Mesenchymal stem cell (in vitro differentiated cells and primary cell): ENCODE measurements at regions not wholly inside any gene's neighbourhood (a gene's known extent, or its start where the extent isn't known, plus 50 kb on each side); places are given as distances from the start of the nearest gene placed in this dataset.
A peak's percentile ranks its signal among the peaks of the same experiment; 100 is the strongest.

Experiments
- DNase-seq: peaks from one replicate; pipeline ENCODE4 v3.0.0-alpha.2; 2013
- H2AFZ ChIP-seq: one replicate; pipeline ENCODE4 v1.6.1; 2013; ENCODE audit warnings: low read depth, mild to moderate bottlenecking, control low read depth, inconsistent platforms, low read length, moderate library complexity
- H2AK5ac ChIP-seq: 2 replicates; pipeline ENCODE4 v1.6.1; 2013; ENCODE audit warnings: low read length, moderate library complexity, mild to moderate bottlenecking, inconsistent platforms; ENCODE audit not compliant: severe bottlenecking
- H2BK120ac ChIP-seq: one replicate; pipeline ENCODE4 v1.6.1; 2013; ENCODE audit warnings: low read depth, mild to moderate bottlenecking, inconsistent platforms, low read length, moderate library complexity
- H2BK12ac ChIP-seq, 2 experiments: one replicate each; pipeline ENCODE4 v1.6.1; 2013; ENCODE audit warnings: inconsistent platforms in 2 of 2, low read length in 2 of 2, mild to moderate bottlenecking in 2 of 2, moderate library complexity in 2 of 2, control low read depth in 1 of 2
- H2BK15ac ChIP-seq: one replicate; pipeline ENCODE4 v1.6.1; 2013; ENCODE audit warnings: mild to moderate bottlenecking, low read depth, inconsistent platforms; ENCODE audit not compliant: poor library complexity, severe bottlenecking
- H2BK5ac ChIP-seq: 2 replicates; pipeline ENCODE4 v1.6.1; 2013; ENCODE audit warnings: low read depth, mild to moderate bottlenecking, low read length, control low read depth, inconsistent platforms; ENCODE audit not compliant: poor library complexity, severe bottlenecking
- H3K14ac ChIP-seq, 2 experiments: one replicate each; pipeline ENCODE4 v1.6.1; 2013; ENCODE audit warnings: inconsistent platforms in 2 of 2, low read length in 2 of 2, control low read depth in 1 of 2, mild to moderate bottlenecking in 1 of 2, moderate library complexity in 1 of 2
- H3K18ac ChIP-seq, 2 experiments: one replicate each; pipeline ENCODE4 v1.6.1; 2013; ENCODE audit warnings: inconsistent platforms in 2 of 2, low read length in 2 of 2, control low read depth in 1 of 2, low read depth in 1 of 2, mild to moderate bottlenecking in 1 of 2
- H3K23ac ChIP-seq, 2 experiments: one replicate each; pipeline ENCODE4 v1.6.1; 2013; ENCODE audit warnings: inconsistent platforms in 2 of 2, low read length in 2 of 2, mild to moderate bottlenecking in 2 of 2, moderate library complexity in 2 of 2, control low read depth in 1 of 2
- H3K27ac ChIP-seq: 2 replicates; pipeline ENCODE4 v1.5.1; 2013; ENCODE audit warnings: mild to moderate bottlenecking, moderate library complexity, low read length, control low read depth, inconsistent platforms; ENCODE audit not compliant: poor library complexity, severe bottlenecking
- H3K27me3 ChIP-seq, 2 experiments: 2 replicates each; pipeline versions ENCODE4 v1.6.1 to v1.7.0; 2013; ENCODE audit warnings: low read length in 2 of 2, mild to moderate bottlenecking in 2 of 2, moderate library complexity in 2 of 2, control low read depth in 1 of 2, inconsistent platforms in 1 of 2; ENCODE audit not compliant: control insufficient read depth in 1 of 2, insufficient read depth in 1 of 2
- H3K36me3 ChIP-seq, 2 experiments: 2 replicates each; pipeline versions ENCODE4 v1.6.1 to v1.7.0; 2013; ENCODE audit warnings: low read length in 2 of 2, control low read depth in 1 of 2, inconsistent platforms in 1 of 2, low read depth in 1 of 2, mild to moderate bottlenecking in 1 of 2; ENCODE audit not compliant: insufficient read depth in 2 of 2, control insufficient read depth in 1 of 2
- H3K4ac ChIP-seq, 2 experiments: one replicate each; pipeline ENCODE4 v1.6.1; 2013; ENCODE audit warnings: inconsistent platforms in 2 of 2, low read length in 2 of 2, mild to moderate bottlenecking in 2 of 2, moderate library complexity in 2 of 2, control low read depth in 1 of 2, low read depth in 1 of 2
- H3K4me1 ChIP-seq: 2 replicates; pipeline ENCODE4 v1.6.1; 2013; ENCODE audit warnings: low read depth, low read length, control low read depth; ENCODE audit not compliant: control insufficient read depth, insufficient read depth
- H3K4me2 ChIP-seq: 2 replicates; pipeline ENCODE4 v1.6.1; 2013; ENCODE audit warnings: low read length, mild to moderate bottlenecking, inconsistent platforms; ENCODE audit not compliant: poor library complexity, severe bottlenecking
- H3K4me3 ChIP-seq, 2 experiments: 2 replicates each; pipeline versions ENCODE4 v1.5.1 to v1.7.0; 2013; ENCODE audit warnings: low read length in 2 of 2, mild to moderate bottlenecking in 2 of 2, control low read depth in 1 of 2, low read depth in 1 of 2; ENCODE audit not compliant: insufficient read depth in 1 of 2
- H3K79me1 ChIP-seq: replicated peaks from 2 replicates; pipeline ENCODE4 v1.6.1; 2013; ENCODE audit warnings: mild to moderate bottlenecking, control low read depth, low read length, inconsistent platforms; ENCODE audit not compliant: poor library complexity, severe bottlenecking
- H3K9ac ChIP-seq: 2 replicates; pipeline ENCODE4 v1.7.0; 2013; ENCODE audit warnings: mild to moderate bottlenecking, low read length, moderate library complexity
- H3K9me3 ChIP-seq: 2 replicates; pipeline ENCODE4 v1.7.0; 2013; ENCODE audit warnings: mild to moderate bottlenecking, low read length; ENCODE audit not compliant: control insufficient read depth
- H4K8ac ChIP-seq: one replicate; pipeline ENCODE4 v1.6.1; 2013; ENCODE audit warnings: inconsistent platforms, mild to moderate bottlenecking, low read length, moderate library complexity
- H4K91ac ChIP-seq: one replicate; pipeline ENCODE4 v1.6.1; 2013; ENCODE audit warnings: mild to moderate bottlenecking, low read length, inconsistent platforms
- WGBS: methylation state at CpG from one replicate; pipeline ENCODE4 v1.1.7; 2013; ENCODE audit warnings: mixed read lengths; 5-methylcytosine and 5-hydroxymethylcytosine counted together

DNA sequence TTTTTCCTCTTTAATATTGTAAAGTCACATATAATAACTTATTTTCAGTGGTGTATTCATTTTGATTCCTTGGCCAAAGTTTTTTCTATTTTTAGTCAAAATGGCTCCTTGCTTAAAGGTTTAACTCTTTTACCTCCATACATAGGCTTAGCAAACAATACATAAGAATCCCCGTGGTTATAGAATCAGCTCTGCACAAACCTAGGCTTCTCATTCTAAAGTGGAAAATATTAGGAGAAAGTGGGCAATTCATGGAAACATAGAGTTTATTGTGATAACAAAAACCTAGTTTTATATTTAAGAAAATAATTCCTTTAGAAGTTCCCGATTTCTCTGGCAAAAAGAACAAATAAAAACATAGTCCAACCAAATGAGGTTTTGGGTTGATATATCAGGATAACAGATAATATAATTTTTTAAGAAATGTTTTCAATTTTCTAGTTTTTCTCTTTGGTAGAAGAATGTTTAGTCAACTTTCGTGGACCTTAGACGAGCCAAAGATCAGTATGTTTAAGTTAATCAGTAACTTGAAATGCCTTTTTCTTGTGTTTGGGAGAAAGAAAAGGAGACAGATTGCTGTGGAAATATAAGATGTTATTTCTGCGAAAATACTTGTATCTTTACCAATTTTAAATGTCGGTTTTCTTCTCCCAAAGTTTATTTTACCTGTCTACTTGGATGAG lies 93.4 kb upstream of the KLF12 start:
- Histone ChIP-seq H2BK15ac (no peak overlapping the region), H3K27me3 (no peaks in the 10 kb centered on the region), H3K4me2 (no peak overlapping the region), H4K91ac (no peak overlapping the region), H3K27ac (peak overlapping the region; percentile 52), H2AK5ac (no peak overlapping the region), H3K79me1 (no peaks in the 10 kb centered on the region), H3K23ac (no peak overlapping the region), H3K4me1 (no peaks in the 10 kb centered on the region), H3K4me3 (no peak overlapping the region), H4K8ac (no peak overlapping the region), H3K9ac (no peak overlapping the region), H2BK12ac (no peak overlapping the region), H3K4ac (no peak overlapping the region), H3K18ac (no peak overlapping the region), H3K36me3 (no peaks in the 10 kb centered on the region), H2AFZ (no peak overlapping the region), H2BK120ac (no peak overlapping the region), H3K14ac (no peak overlapping the region), H3K9me3 (no peaks in the 10 kb centered on the region), H2BK5ac (no peak overlapping the region)
- no peak for DNase-seq
- 90% methylated on average over 2 of the region's 6 CpGs for WGBS

DNA sequence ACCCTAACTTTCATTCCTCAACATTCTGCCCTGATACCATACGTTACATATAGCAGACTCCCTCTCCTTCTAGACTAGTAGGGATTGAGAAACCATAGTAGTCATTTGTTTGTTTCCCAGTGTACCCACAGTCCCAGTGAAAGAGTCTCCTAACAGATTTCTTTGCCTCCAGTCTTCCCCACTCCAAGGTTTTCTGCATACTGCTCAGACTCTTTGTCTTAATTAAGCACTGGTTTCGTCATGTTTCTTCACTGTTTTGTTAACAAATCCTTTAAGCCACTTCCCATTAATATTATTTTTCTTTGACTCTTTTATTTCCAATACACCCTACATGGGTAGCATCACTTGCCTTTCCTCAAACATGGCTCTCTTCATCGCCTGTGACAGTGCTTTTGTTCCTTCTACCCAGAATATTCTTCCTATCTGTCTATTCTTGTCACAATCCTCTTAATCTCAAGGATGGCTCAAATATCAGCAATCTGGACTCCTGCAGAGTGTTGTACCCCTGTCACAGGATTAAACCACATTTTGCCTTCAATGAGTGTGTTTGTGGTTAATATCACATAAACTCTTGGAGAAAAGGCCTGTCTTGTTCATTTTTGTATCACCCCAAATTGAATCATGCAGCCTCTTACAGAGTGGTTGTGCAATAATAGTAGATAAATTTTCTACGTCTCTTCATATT lies 92.7 kb upstream of the KLF12 start:
- H3K27me3 ChIP-seq, result no peaks in the 10 kb centered on the region
- H3K27ac ChIP-seq, result peak overlapping the region; percentile 42
- DNase-seq, result no peak
- no peak overlapping the region for H3K4ac ChIP-seq
- no peak overlapping the region for H2BK15ac ChIP-seq
- H2AFZ ChIP-seq, result no peak overlapping the region
- H3K4me3 ChIP-seq, result no peak overlapping the region
- no peak overlapping the region for H4K91ac ChIP-seq
- no peaks in the 10 kb centered on the region for H3K36me3 ChIP-seq
- H3K4me1 ChIP-seq, result no peaks in the 10 kb centered on the region
- no peak overlapping the region for H2BK12ac ChIP-seq
- no peaks in the 10 kb centered on the region for H3K9me3 ChIP-seq
- 88% methylated on average over 3 of the region's 4 CpGs for WGBS
- no peak overlapping the region for H3K14ac ChIP-seq
- no peak overlapping the region for H2AK5ac ChIP-seq
- no peaks in the 10 kb centered on the region for H3K79me1 ChIP-seq
- no peak overlapping the region for H2BK120ac ChIP-seq
- no peak overlapping the region for H2BK5ac ChIP-seq
- H3K23ac ChIP-seq, result no peak overlapping the region
- H4K8ac ChIP-seq, result no peak overlapping the region
- no peak overlapping the region for H3K9ac ChIP-seq
- no peak overlapping the region for H3K4me2 ChIP-seq
- no peak overlapping the region for H3K18ac ChIP-seq

DNA sequence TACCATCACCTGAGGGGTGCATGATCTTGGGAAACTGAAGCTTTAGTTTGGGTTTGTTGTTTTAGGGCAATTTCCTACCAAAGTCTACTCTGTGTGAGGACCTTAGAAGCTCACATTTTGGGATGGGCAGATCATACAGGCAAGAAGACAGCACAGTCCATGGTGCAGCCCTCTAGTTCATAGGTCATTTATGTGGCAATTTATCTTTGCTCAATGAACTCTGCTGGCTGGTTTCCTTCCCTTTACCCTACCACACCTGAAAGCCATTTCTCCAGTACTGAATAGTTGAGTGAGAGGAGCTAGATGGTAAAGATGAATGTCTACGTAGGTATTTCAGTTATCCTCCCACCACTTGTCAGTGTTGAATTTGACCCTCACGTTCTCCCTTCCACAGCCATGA lies 87.5 kb upstream of the KLF12 start:
- H2BK15ac ChIP-seq, result no peak overlapping the region
- no peak overlapping the region for H3K4me3 ChIP-seq
- H3K9me3 ChIP-seq, result no peaks in the 10 kb centered on the region
- no peak overlapping the region for H2AFZ ChIP-seq
- no peak overlapping the region for H2BK120ac ChIP-seq
- no peak overlapping the region for H2BK5ac ChIP-seq
- no peak overlapping the region for H4K8ac ChIP-seq
- peak overlapping the region in 1 of 2 experiments; percentile 52 for H3K18ac ChIP-seq
- no peaks in the 10 kb centered on the region for H3K27me3 ChIP-seq
- H3K79me1 ChIP-seq, result no peaks in the 10 kb centered on the region
- H3K23ac ChIP-seq, result no peak overlapping the region
- H2BK12ac ChIP-seq, result no peak overlapping the region
- WGBS, result no CpG with 5 or more reads among the region's 2 CpGs
- DNase-seq, result no peak
- no peak overlapping the region for H3K9ac ChIP-seq
- no peak overlapping the region for H2AK5ac ChIP-seq
- H3K36me3 ChIP-seq, result no peaks in the 10 kb centered on the region
- H3K4me1 ChIP-seq, result no peaks in the 10 kb centered on the region
- no peak overlapping the region for H3K14ac ChIP-seq
- H3K4ac ChIP-seq, result no peak overlapping the region
- H4K91ac ChIP-seq, result no peak overlapping the region
- no peak overlapping the region for H3K27ac ChIP-seq
- H3K4me2 ChIP-seq, result no peak overlapping the region

DNA sequence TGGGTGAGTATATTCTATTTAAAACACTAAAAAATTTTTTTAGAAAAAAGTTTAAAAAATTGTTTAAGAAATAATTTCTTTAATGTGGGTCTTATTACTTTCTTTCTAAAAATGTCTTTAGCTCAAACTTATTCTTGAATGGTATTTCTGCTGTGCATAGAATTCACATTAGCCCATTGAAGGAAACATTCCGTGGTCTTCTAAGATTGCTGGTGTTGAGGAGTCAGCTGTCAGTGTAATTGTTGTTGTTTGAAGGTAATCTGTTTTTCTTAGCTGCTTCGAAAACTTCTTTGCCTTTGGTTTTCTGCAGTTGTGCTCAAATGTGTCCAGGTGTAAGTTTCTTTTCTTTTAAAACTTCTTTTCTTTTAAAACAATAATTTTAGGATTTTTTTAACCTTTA lies 85.4 kb upstream of the KLF12 start:
- no peak overlapping the region for H3K4me2 ChIP-seq
- no peak overlapping the region for H2BK120ac ChIP-seq
- H3K36me3 ChIP-seq, result no peaks in the 10 kb centered on the region
- no peak overlapping the region for H3K4ac ChIP-seq
- no peak overlapping the region for H4K8ac ChIP-seq
- no peaks in the 10 kb centered on the region for H3K4me1 ChIP-seq
- H4K91ac ChIP-seq, result no peak overlapping the region
- no peak overlapping the region for H3K9ac ChIP-seq
- 58% methylated on average over 1 of the region's 2 CpGs for WGBS
- H2BK5ac ChIP-seq, result no peak overlapping the region
- no peak overlapping the region for H2BK12ac ChIP-seq
- no peak overlapping the region for H2BK15ac ChIP-seq
- H3K27ac ChIP-seq, result no peak overlapping the region
- no peak overlapping the region for H3K4me3 ChIP-seq
- H3K14ac ChIP-seq, result no peak overlapping the region
- no peaks in the 10 kb centered on the region for H3K79me1 ChIP-seq
- no peak overlapping the region for H3K18ac ChIP-seq
- H3K9me3 ChIP-seq, result no peaks in the 10 kb centered on the region
- H2AK5ac ChIP-seq, result no peak overlapping the region
- H3K27me3 ChIP-seq, result no peaks in the 10 kb centered on the region
- DNase-seq, result no peak
- no peak overlapping the region for H2AFZ ChIP-seq
- H3K23ac ChIP-seq, result no peak overlapping the region
